BJ (cell line): ENCODE measurements at regions not wholly inside any gene's neighbourhood (a gene's known extent, or its start where the extent isn't known, plus 50 kb on each side); places are given as distances from the start of the nearest gene placed in this dataset.

Experiments used
- CTCF ChIA-PET: fragments of 350-600 bp; formaldehyde crosslinking; extraction: SDS; loops from one replicate; lab custom pipeline; 2021; ENCODE audit warnings: antibody characterized with exemption, inconsistent platforms; lab: Yijun Ruan, JAX
- POLR2A ChIA-PET: fragments of 300-600 bp; sonication (Branson Sonifier 250); formaldehyde crosslinking; extraction: SDS; loops from one replicate; lab custom pipeline; 2021; ENCODE audit warnings: antibody characterized with exemption; lab: Charles Lee
- DNase-seq: peaks from one replicate; pipeline ENCODE4 v3.0.0-alpha.2; 2011; ENCODE audit warnings: low read depth
- H3K27me3 ChIP-seq: 2 replicates; pipeline ENCODE4 v1.6.0; 2011; ENCODE audit warnings: low read length; ENCODE audit not compliant: control insufficient read depth, insufficient read depth
- H3K36me3 ChIP-seq: 2 replicates; pipeline ENCODE4 v1.5.1; 2011; ENCODE audit warnings: low read length; ENCODE audit not compliant: control insufficient read depth, insufficient read depth
- H3K4me3 ChIP-seq: 2 replicates; pipeline ENCODE4 v1.5.1; 2011; ENCODE audit warnings: low read depth, mild to moderate bottlenecking, control low read depth, low read length
- TF ChIP-seq, protein P1 (sequence below): IDR thresholded peaks from 2 replicates; pipeline ENCODE4 v1.5.1; 2011; ENCODE audit warnings: low read depth, mild to moderate bottlenecking, control low read depth, inconsistent platforms, low read length, moderate library complexity; ENCODE audit not compliant: insufficient read depth

DNA sequence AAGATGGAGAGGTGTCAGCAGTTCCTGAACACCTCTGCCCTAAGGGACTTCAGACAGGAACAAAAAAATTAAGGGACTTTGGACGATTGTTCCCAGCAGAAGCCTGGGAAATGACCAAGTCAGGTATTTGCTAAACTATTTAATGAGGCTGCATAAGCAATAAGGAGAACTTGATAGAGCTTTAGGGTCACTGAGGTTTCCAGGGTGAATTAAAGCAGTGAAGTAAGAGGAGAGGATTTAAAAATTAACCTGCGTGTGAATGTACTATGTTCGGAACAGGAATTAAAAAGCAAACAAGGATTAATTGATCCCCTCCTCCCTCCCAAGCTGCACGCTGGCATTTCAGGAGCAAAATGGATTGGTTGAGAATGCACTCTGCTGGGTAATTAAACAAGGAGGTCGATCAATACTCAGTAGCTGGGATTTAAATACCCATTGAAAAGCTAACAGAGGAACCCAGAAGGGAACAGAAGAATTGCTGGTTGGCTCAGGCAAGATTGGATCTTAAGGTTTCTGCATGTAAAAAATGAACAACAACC lies 157.2 kb downstream of the RNF152 start:
- TF ChIP-seq, protein P1, sequence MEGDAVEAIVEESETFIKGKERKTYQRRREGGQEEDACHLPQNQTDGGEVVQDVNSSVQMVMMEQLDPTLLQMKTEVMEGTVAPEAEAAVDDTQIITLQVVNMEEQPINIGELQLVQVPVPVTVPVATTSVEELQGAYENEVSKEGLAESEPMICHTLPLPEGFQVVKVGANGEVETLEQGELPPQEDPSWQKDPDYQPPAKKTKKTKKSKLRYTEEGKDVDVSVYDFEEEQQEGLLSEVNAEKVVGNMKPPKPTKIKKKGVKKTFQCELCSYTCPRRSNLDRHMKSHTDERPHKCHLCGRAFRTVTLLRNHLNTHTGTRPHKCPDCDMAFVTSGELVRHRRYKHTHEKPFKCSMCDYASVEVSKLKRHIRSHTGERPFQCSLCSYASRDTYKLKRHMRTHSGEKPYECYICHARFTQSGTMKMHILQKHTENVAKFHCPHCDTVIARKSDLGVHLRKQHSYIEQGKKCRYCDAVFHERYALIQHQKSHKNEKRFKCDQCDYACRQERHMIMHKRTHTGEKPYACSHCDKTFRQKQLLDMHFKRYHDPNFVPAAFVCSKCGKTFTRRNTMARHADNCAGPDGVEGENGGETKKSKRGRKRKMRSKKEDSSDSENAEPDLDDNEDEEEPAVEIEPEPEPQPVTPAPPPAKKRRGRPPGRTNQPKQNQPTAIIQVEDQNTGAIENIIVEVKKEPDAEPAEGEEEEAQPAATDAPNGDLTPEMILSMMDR = no peak
- Histone ChIP-seq H3K36me3 (no peaks in the 10 kb centered on the region), H3K27me3 (no peaks in the 10 kb centered on the region), H3K4me3 (no peak overlapping the region)
- CTCF ChIA-PET = interaction anchor here (1.0 kb wide), 1 partner anchor 9 kb away, joined by 3 read pairs; no protein-coding TSS in a partner anchor
- POLR2A ChIA-PET = no interaction called here
- DNase-seq = no peak

DNA sequence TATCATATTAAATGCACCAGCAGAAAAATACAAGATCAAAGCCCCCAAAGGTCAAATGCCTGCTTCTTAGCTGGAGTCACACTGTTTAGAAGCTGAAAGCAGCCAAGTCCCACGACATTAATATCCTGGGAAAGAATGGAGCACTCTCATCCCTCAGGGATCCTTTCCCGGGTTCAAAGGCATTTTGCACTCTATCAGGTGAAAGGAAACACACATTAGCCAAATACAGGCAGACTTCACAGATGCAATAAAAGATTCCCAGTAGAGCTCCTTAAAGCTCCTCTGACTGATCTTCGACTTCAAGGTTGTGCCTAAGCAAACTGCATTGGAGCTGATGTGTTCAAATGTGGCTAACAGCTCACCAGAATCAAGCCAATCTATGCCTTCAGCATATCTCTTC lies 158.4 kb downstream of the RNF152 start:
- ChIA-PET CTCF (interaction anchor here (0.6 to 1.3 kb wide), 3 partner anchors 10 to 39 kb away, joined by 3 to 4 read pairs (median 3); no protein-coding TSS in a partner anchor), POLR2A (no interaction called here)
- TF ChIP-seq, protein P1 = no peak
- Histone ChIP-seq H3K4me3 (no peak overlapping the region), H3K36me3 (no peaks in the 10 kb centered on the region), H3K27me3 (no peaks in the 10 kb centered on the region)
- DNase-seq = no peak

DNA sequence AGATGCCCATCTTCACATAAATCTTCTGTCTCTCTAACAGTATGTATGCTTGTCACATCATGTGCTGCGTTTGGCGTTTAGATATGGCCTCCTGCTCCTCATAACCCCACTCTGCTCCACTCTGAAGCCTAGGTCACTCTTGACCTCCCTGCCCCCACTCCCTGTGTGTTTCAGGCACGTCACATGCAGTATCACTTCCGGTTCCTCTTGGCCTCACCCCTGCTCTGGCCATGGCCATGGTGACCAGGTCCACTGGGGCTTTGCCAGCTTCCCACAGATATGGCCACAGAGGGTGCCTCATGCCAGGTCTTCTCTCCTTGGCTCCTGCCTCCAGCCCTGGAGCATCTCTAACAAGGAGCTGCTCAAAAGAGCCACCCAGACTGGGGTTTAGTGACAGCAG lies 160.0 kb downstream of the RNF152 start:
- POLR2A ChIA-PET = no interaction called here
- Histone ChIP-seq H3K36me3 (no peaks in the 10 kb centered on the region), H3K27me3 (no peaks in the 10 kb centered on the region), H3K4me3 (no peak overlapping the region)
- DNase-seq = no peak
- TF ChIP-seq, protein P1 = no peak
- CTCF ChIA-PET = no interaction called here

DNA sequence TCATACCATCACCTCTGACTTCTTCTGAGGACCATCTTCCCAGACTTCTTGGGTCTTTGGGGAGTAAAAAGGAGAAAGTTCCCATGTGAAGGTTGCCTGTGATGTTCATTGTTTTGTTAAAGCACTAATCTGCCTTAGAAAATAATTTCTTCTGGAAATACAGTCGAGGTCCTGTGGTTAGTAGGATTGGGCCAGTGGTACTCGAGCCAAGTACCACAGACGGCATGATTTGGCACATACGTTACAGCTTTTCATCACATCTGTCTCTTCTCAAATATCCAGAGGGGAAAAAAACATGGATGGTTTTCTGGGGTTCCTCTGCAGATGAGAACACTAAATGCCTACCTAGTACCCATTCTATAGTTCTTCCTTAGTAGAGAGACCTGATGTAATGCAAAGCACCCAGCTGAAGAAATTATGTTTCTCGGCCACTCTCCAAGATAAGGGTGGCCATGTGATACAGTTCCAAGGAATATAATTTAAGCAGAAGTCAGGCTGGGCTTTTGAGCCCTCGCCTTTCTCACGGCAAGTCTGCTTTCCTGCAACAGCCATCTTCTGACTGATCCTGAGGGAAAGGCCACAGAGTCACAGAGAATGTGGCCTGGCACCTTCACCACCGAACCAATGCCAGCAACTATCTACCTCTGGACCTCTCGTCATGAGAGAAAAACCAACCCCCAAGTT lies 161.0 kb downstream of the RNF152 start:
- Histone ChIP-seq H3K36me3 (no peaks in the 10 kb centered on the region), H3K27me3 (no peaks in the 10 kb centered on the region), H3K4me3 (no peak overlapping the region)
- TF ChIP-seq, protein P1 = no peak
- POLR2A ChIA-PET = no interaction called here
- CTCF ChIA-PET = no interaction called here
- DNase-seq = no peak

DNA sequence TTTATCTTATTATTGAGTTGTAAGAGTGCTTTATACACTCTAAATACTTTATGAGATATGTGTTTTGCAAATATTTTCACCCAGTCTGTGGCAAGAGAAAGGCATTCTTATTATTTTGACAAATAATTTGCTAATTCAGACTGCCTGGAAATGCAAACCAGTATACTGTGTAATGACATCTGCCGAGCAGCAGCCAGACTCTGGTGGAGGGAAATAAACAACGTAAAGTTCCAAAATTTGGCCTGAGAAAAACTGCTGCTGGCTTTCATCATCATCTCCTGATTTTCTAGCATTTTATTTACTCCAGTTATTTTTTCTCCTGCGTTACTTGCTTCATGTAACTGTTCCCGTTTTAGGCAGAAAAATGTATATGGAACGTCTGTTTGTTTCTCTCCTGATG lies 161.6 kb downstream of the RNF152 start:
- no peak overlapping the region for H3K4me3 ChIP-seq
- ChIA-PET CTCF (interaction anchor here (0.8 kb wide), 1 partner anchor 20 kb away, joined by 3 read pairs; no protein-coding TSS in a partner anchor), POLR2A (no interaction called here)
- H3K27me3 ChIP-seq = no peaks in the 10 kb centered on the region
- H3K36me3 ChIP-seq = no peaks in the 10 kb centered on the region
- TF ChIP-seq, protein P1 = no peak
- no peak for DNase-seq
